CD4-positive, alpha-beta T cell treated with Interleukin-2 at 100 ng/mL for 4 hours (primary cell): ENCODE measurements at regions not wholly inside any gene's neighbourhood (a gene's known extent, or its start where the extent isn't known, plus 50 kb on each side); places are given as distances from the start of the nearest gene placed in this dataset.

Experiments
- DNase-seq: peaks from one replicate; pipeline ENCODE4 v3.0.0-alpha.2; 2020; ENCODE audit warnings: low spot score

DNA sequence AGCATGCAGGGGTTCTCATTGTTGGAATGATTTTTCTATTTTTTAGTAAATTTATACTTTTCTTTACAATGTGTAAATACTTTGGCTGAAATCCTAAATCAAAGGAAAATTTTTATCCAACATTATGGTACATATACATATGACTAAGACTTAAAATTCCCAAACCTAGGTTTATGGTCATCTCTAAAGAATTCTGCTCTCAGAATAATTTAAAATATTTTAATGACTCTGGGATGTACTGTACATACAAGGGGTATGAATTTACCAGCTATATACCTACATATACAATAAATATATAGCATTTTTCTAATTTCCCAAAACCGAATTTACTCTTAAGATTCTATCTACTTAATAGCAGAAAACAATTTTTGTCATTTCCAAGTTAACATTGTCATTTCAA is 137.9 kb upstream of the POU1F1 start:
- DNase-seq = no peak

DNA sequence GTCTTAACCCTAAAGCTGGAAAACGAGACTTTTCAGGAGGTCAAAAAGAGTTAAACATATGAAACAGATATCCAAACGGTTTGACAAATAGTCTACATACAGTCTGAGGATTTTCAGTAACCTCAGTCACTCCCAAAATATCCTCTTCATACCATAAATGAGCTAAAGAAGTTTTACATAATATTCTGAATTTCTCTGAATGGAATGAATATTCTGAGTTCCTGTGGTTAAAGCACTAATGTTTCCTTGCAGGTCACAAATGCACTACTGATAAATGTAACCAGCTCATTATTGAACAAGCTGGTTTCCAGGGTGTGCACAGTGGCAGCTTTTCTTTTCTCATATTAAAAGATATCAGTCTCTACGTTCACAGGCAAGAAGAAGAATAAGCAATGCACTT is 137.4 kb upstream of the POU1F1 start:
- no peak for DNase-seq

DNA sequence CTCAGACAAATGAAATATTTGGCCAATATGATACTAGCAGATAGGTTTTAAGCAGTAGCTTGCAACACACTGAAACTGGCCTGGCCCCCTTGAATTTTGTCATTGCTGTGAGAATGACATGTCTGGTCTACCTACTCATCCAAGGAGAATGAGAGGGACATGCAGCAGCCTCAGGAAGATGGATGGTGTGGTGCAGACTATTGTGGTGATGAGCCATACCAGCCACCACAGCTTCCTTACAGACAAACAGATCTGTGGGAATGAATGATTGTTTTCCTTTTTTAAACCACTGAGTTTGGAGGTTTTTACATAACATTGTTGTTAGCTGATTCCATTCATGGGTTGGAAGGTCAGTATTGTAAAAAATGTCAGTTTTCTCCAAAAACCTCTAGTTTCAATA is 133.7 kb upstream of the POU1F1 start:
- DNase-seq = no peak

DNA sequence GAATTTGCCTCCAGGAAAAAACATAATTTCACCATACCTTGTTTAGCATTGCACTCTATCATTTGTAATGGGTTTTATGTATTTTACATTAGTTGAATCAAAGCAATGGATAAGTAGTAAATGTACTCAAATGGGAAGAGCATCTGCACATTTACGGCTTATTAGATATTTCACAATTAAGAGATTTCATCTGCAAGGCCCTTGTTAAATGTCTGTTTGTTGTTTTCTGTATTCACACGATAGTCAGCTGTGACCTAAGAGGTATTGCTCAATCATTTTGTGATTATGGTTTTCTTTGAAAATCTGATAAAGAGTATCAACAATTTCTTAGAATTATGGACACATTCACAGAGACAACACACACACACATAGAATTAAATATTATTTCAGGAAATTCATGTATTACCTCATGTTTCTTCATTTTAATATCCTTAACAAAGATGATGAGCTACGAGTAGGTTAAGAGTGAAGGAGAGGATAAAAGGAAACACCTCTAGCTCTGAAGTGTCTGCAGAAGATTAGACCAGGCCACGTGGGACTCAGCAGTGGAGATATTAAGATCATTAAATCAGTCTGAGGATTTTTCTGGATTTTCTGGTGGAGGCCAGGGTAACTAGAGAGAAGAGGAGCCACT is 121.9 kb upstream of the POU1F1 start:
- DNase-seq = no peak

DNA sequence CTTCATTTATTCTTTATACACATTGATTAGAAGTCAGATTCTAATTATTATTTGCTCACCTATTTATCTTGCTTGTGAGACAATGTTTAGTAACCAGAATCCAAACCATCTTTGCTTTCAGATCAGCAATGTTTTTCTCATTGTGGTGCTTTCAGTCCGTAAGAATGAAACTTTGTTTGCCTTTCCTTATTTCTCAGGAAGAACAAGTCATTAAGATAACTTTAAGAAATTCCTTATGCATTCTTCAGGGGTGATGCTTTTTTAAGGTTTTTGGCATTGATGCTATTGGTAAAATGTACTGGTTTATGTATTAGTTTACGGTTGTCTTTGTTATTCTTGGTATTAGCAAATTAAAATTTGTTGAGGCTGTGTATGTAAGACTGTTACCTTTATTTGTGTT is 120.8 kb upstream of the POU1F1 start:
- DNase-seq = no peak

DNA sequence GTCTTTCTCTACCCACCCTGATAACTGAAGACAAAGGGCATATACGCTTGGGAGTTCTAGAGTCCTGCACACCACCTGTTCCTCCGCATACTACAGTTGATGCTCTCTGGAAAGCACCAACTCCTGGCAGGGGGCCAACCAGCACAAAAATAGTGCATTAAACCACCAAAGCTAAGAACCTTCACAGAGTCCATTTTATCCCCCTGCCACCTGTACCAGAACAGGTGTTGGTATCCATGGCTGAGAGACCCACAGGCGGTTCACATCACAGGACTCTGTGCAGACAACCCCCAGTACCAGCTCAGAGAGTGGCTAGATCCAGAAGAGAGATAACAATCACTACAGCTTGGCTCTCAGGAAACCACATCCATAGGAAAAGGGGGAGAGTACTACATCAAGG is 114.4 kb upstream of the POU1F1 start:
- DNase-seq = no peak

DNA sequence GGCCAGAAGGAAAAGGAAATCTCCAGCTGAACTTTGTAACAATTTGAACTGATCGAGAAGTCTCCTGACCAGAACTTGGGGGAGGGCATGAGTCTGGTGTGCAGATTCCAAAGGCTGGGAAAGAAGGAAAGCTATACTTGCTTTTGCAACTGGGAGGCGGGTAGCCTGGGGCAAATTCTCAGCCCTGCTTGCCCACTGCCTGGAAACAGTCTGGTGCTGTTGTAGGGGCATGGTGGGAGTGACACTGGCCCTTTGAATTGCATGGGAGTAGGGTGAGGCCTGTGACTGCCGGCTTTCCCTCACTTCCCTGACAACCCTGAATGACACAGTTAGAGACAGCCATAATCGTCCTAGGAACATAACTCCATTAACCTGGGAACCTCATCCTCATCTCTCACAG is 114.0 kb upstream of the POU1F1 start:
- no peak for DNase-seq

DNA sequence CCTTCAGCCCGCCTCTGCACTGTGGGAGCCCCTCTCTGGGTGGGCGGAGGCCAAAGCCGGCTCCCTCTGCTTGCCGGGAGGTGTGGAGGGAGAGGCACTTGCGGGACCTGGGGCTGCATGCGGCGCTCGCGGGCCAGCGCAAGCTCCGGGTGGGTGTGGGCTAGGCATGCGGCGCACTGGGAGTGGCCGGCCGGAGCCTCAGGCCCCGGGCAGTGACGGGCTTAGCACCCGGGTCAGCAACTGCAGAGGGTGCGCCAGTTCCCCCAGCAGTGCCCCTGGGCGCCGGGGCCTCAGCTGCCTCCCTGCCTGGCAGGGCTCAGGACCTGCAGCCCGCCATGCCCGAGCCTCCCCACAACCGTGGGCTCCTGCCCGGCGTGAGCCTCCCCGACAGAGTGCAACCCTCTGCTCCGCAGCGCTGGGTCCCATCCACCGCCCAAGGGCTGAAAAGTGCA is 98.9 kb upstream of the POU1F1 start:
- no peak for DNase-seq

DNA sequence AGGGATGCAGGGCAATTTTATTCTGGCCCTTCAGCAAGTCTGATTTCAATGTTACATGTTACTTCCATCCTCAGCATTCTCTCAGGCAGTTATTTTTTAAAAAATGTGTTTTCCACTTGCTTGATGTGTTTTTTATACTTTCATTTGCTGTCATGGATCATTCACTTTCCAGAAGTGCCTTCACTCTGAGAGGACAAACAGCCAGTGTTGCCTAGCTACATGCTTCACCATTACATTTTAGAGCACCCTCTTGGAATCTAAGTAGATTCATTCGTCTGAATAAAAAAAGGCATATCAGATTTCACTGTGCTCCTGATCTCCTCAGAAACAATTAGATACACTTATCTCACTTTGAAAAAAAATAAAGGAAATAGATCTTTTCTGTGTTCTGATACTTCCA is 93.6 kb upstream of the POU1F1 start:
- no peak for DNase-seq

DNA sequence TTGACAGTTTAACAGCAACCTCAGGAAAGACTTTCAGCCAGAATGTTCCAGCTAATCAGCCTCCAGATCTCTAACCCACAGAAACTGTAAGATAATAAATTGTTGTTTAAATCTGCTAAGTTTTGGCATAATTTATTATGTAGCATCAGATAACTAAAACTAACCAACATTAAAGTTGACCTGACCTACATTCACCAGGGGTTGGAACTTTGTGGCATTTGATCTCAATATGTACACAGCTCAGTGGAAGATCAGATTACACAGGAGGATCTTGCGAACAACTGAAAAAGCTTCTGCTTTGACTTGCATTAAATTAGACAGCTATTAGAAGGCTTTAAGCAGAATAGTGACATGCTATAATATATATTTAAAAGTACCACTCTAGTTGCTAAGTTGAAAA is 91.4 kb upstream of the POU1F1 start:
- DNase-seq = no peak

DNA sequence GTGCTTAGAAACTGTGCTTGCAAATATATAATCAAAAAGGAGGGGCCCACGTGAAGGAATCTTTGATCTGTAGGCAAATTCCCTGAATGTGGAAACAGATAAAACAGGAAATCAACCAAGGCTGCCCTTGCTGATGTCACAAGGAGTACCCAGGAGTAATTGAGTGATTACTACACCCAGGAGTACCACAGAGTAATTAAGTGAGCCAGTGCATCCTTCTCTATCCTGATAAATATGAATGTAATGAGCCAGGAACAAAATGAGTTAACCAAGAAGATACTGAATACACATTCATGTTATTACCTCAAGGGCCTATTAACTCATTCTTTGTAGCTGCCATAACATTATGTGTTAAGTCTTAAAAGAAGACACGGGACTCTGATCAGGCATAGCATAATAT is 87.3 kb upstream of the POU1F1 start:
- no peak for DNase-seq

DNA sequence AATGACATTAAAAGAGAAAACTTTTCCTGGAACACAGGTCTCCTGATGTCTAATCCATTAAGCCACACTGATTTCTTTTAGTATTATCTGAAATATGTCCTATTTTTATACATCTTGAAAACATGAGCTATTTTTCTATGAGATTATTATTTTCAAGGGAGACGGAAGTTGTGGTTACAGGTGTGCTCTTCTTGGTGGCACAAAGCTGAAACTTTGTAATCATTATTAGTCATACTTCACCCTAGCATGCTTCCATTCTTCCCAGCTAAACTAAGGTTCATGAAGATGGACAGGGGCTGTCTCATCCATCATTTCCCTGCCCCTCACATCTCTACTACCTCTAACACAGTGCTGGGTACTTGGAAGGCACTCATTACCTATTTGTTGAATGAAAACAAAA is 85.6 kb upstream of the POU1F1 start:
- no peak for DNase-seq

DNA sequence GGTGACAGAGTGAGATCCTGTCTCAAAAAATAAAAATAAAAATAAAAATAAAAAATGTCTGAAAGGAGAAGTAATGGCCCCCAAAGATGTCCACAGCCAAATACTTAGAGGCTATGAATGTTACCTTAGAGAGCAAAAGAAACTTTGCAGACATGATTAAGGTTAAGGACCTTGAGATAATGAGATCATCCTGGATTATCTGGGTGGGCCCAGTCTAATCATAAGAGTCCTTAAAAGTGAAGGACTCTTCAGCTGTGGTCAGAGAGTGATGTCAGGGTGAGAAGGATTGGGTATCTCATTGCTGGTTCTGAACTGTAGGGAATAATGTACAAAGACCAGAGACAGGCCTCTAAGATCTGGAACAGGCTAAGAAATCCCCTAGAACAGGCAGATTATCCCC is 84.9 kb upstream of the POU1F1 start:
- DNase-seq = no peak

DNA sequence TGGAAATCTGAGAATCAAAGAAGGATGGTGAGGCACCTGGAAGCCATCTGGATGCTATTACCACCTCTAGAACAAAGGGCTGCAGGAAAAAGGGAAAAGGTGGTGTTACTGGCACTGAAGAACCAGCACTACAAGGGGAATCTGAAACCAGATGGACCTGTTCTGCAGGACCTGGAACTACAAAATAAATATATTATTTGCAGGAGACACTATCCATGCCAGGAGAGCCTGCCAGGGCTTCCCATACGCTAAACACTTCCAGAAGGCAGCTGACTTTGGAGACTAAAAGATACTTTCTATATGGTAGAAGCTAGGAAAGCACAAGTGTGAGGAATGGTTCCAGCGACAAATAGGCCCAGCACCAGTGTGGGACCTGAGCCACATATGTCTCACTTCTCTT is 83.4 kb upstream of the POU1F1 start:
- DNase-seq = no peak

DNA sequence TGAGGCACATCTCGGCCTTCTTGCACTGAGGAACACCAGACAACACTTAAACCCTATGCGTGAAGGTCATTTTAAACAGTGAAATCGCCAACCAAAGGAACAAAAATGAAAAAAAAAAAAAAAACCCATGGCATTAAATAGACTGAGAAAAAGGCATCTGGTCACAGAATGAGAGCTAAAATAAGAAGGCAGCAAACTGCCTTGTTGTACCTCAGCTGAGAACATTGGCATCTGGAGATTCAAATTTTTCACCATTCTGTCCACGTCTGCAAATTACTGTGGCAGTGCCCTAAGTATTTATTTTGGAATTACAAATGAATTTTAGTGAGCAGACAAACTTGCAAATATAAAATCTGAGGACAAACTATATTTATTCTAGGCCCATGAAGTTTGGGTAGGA is 82.6 kb upstream of the POU1F1 start:
- no peak for DNase-seq

DNA sequence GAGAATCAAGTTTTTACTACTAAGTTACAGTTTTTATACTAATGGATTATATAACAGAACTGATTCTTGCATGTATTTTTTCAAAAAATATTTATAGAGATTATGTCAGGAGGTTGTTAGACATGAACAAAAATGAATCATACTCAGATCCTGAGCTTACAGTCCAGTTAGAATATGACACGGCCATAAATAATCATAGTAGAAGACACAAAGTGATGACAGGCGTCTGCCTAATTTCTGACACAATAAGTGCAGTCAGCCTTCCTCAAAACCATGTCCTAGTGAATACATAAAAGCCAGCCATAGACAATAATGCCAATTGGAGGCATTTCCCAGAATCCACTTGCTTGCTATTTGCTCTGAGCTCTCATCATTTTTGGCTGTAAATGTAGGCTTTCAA is 81.7 kb upstream of the POU1F1 start:
- no peak for DNase-seq

DNA sequence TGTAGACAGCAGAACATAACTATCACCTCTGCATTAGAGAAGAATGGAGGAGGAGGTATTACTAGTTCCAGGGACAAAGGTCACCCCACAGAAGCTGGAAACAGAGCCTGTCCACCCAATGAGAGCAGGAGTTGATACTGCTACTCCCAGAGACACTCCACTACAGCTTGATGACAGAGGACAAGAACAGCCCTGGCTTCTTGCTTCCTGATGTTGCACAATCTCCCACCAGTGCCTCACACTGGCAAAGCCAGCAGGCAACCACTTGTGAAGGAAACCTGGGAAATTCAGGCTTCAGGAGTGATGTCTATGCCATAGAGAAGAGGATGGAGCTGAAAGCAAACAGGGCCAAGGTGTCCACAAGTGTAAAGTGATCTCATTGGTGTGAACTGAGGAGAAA is 78.0 kb upstream of the POU1F1 start:
- DNase-seq = no peak

DNA sequence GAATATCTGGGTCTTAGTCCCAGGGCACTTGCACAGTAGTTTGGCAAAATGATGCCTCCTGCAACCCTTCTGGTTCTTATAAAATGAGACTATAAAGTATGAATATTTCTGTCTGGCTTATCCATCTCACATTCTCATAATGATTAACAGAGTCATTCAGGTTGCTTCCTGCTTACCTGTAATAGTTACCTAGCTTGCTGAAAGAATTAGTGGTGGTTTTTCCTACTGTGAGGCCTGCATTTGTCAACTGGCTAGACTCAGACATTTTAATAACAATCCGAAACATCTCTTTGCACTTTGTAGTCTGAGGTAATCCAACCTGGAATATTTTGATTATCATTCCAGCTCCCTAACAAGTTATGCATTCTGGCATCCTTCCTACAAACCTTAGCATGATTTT is 75.6 kb upstream of the POU1F1 start:
- DNase-seq = no peak

DNA sequence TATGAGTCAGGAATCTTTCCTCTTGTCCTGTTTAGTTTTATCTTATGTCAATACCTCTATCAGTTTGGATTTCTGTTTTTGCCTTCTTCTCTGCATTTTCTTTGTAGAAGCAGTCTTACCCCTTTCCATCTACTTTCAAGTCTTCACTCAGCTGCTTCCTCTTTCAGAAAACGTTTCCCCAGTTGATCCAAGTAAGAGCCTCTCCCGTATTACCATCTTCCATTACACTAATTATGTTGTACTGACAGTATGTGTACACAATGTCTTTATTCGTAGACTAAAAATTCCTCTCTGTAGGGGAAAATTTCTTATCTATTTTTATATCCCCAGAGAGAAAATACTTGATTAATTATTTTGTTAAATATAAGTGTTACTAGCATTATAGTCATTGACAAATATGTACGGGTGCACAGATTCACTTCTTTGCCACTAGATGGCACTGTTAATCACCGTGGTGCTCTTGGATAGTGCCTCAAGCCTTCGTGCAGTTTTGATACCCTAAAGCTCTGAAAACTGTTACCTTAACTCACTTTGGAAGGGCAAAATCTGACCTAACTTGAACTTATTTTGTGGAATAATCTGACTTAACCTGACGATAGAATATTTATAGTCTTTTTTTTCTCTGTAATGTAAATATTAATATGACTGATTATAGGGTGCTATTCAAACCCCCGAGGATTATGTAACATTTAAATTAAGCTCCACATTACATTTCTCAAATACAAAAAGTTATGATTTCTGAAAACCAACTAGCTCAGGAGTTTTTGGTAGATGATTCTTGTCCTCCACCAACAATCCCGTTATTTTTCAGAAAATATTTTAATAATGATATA is 74.2 kb upstream of the POU1F1 start:
- DNase-seq = peak; percentile 66

DNA sequence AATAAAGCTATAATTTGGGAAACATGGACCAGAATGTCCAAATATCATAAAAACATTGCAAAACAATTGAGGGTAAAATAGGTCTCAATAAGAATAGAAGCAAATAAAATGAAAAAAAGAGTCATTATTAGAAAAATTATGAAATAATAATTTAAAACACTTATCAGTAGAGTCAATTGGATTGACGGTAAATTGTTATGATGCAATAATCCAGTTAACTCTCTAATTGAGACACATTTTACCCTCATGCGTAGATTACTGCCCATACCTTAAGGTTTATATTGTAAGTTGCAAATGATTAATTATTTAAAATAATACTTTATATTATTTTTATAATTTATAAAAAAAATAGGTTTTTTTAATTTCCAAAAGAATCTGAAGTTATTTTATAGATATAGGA is 73.4 kb upstream of the POU1F1 start:
- DNase-seq = no peak

DNA sequence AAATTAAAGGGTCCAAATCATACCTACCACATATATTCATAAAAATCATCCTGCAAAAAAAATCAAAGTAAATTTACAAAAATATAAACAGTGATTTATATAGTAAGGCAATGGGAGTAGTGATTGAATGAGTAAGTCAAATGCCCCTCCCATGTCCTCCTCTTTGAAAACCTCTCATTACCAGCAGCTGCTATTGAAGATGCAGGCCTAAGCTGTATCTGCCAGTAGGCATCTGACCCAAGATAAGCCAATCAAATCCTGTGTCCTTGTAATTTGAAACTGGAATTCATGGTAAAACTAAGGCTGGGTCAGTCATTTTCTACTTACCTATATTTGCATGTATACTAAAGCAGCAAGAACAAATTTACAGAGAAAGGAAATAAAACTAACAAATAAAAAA is 60.4 kb upstream of the POU1F1 start:
- no peak for DNase-seq

DNA sequence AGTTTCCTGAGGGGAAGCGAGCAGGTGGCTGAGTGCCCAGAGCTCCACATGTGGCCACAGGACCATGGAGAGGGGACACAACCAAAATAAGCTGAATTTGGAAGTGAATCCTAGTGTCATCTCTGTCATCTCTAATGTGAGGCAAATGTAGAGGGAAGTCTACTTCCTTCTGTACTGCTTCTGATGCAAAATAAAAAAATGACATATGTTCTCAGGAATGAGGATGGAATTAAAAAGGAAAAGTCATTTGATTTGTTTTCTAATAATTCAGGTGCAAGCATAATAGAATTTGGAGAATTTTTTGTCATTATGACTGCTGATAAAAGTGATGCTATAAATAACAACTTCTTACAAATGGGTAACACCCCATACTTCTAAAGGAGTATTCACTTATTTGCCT is 59.5 kb upstream of the POU1F1 start:
- DNase-seq = no peak

DNA sequence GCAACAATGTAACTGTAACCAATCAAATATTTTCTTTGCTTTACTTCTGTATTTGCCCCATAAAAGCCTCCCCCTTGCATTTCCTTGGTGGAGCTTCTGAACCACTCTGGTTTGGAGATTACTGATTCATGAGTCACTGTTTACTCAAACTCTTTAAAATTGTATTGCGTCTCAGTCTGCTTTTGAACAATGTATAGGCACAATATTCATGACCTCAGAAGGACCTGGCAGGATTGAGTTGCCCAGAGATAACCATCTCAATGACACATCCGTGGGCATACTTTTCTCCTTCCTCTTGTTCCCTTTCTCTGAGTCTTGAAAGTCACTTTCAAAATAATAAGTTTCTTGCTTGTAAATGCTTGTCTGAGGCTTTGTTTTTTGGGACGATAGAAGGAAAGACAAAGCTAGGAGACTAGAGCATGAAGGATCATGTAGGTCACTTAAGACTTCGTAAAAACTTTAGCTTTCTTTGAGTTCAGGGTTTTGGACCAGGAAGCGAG is 57.1 kb upstream of the POU1F1 start:
- peak; percentile 16 for DNase-seq

DNA sequence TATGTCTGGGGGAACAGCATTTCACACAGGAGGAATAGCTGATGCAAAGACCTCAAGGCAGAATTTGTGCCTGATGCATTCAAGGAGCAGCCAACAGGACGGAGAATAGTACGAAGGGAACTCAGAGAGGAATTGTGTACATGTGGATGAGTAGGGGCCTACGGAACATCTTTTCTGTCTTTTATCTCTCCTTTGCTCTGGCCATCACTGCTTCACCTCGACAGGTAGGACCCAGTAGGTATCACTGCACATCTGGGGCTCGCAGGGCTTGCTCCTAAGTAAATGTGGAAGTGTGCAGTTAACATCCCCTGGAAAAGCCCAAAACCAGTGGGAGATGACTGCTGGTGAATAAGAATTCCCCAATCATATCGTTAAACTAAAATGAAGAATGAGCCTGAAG is 56.4 kb upstream of the POU1F1 start:
- no peak for DNase-seq
